IMR-90 (cell line): ENCODE measurements at regions not wholly inside any gene's neighbourhood (a gene's known extent, or its start where the extent isn't known, plus 50 kb on each side); places are given as distances from the start of the nearest gene placed in this dataset.
A peak's percentile ranks its signal among the peaks of the same experiment; 100 is the strongest.

Source experiments
- ATAC-seq: fragments of 200-7000 bp; cut with Tn5 transposase; 2 replicates; pipeline ENCODE4 v1.9.1; 2020; ENCODE audit warnings: low read depth, mild to moderate bottlenecking, moderate library complexity
- BruUV-seq: library from RNA; stranded (reverse); fragments of 400-500 nt; replicated peaks from 2 replicates; lab custom pipeline; 2021; lab: Mats Ljungman, UMichigan
- CTCF ChIA-PET: fragments of 300-600 bp; formaldehyde crosslinking; extraction: SDS; loops from one replicate; lab custom pipeline; 2021; ENCODE audit warnings: antibody characterized with exemption; lab: Yijun Ruan, JAX
- POLR2A ChIA-PET: fragments of 300-600 bp; sonication (Branson Sonifier 250); formaldehyde crosslinking; loops from one replicate; lab custom pipeline; 2022; ENCODE audit warnings: antibody characterized with exemption; ENCODE audit not compliant: unreplicated experiment; lab: Charles Lee
- DNase-seq: peaks from one replicate; pipeline ENCODE4 v3.0.0; 2013
- H2AFZ ChIP-seq: replicated peaks from 2 replicates; pipeline ENCODE3; 2013; ENCODE audit warnings: low read length, mild to moderate bottlenecking; ENCODE audit not compliant: poor library complexity
- H2AK5ac ChIP-seq: 2 replicates; pipeline ENCODE4 v1.6.1; 2013; ENCODE audit warnings: low read depth, low read length, inconsistent platforms
- H2AK9ac ChIP-seq: replicated peaks from 2 replicates; pipeline ENCODE3; 2013; ENCODE audit warnings: mild to moderate bottlenecking, low read depth, low read length, moderate library complexity; ENCODE audit not compliant: poor library complexity
- H2BK120ac ChIP-seq: 2 replicates; pipeline ENCODE4 v1.6.1; 2013; ENCODE audit warnings: low read depth, low read length, inconsistent platforms
- H2BK15ac ChIP-seq: 3 replicates; pipeline ENCODE4 v1.6.1; 2013; ENCODE audit warnings: low read depth, low read length, inconsistent platforms
- H2BK20ac ChIP-seq: 2 replicates; pipeline ENCODE4 v1.6.1; 2013; ENCODE audit warnings: low read depth, mild to moderate bottlenecking, inconsistent platforms, low read length, moderate library complexity
- H2BK5ac ChIP-seq: 2 replicates; pipeline ENCODE4 v1.6.1; 2013; ENCODE audit warnings: mild to moderate bottlenecking, low read depth, low read length, inconsistent platforms; ENCODE audit not compliant: poor library complexity, severe bottlenecking
- H3K14ac ChIP-seq: replicated peaks from 2 replicates; pipeline ENCODE4 v1.6.1; 2013; ENCODE audit warnings: low read depth, low read length, inconsistent platforms
- H3K18ac ChIP-seq: 2 replicates; pipeline ENCODE4 v1.6.1; 2013; ENCODE audit warnings: low read depth, low read length, control low read depth
- H3K23ac ChIP-seq: 2 replicates; pipeline ENCODE4 v1.6.1; 2013; ENCODE audit warnings: low read depth, low read length, inconsistent platforms
- H3K27ac ChIP-seq: 2 replicates; pipeline ENCODE4 v1.5.1; 2013; ENCODE audit warnings: mild to moderate bottlenecking, control low read depth, low read length; ENCODE audit not compliant: insufficient read depth
- H3K27me3 ChIP-seq: 2 replicates; pipeline ENCODE4 v1.6.1; 2013; ENCODE audit warnings: low read length; ENCODE audit not compliant: control insufficient read depth, insufficient read depth
- H3K36me3 ChIP-seq: 2 replicates; pipeline ENCODE4 v1.6.1; 2013; ENCODE audit warnings: low read length, mixed read lengths; ENCODE audit not compliant: control insufficient read depth, insufficient read depth
- H3K4ac ChIP-seq: 2 replicates; pipeline ENCODE4 v1.6.1; 2013; ENCODE audit warnings: low read depth, low read length, inconsistent platforms
- H3K4me1 ChIP-seq: 2 replicates; pipeline ENCODE4 v1.6.1; 2013; ENCODE audit warnings: low read length, mixed read lengths; ENCODE audit not compliant: control insufficient read depth, insufficient read depth
- H3K4me2 ChIP-seq: 2 replicates; pipeline ENCODE4 v1.6.1; 2013; ENCODE audit warnings: low read depth, mild to moderate bottlenecking, control low read depth, low read length, moderate library complexity
- H3K4me3 ChIP-seq: 2 replicates; pipeline ENCODE4 v1.5.1; 2013; ENCODE audit warnings: low read depth, mild to moderate bottlenecking, control low read depth, low read length, moderate library complexity; ENCODE audit not compliant: insufficient read depth
- H3K56ac ChIP-seq: 2 replicates; pipeline ENCODE4 v1.6.1; 2013; ENCODE audit warnings: low read length, inconsistent platforms; ENCODE audit not compliant: insufficient read depth; ENCODE audit errors: extremely low read depth
- H3K79me1 ChIP-seq, 2 experiments: 2 replicates each; pipeline ENCODE4 v1.6.1; 2013; ENCODE audit warnings: low read length in 2 of 2, inconsistent platforms in 1 of 2, low read depth in 1 of 2
- H3K9ac ChIP-seq: 2 replicates; pipeline ENCODE4 v1.6.1; 2013; ENCODE audit warnings: low read depth, low read length, control low read depth
- H3K9me1 ChIP-seq: 2 replicates; pipeline ENCODE4 v1.6.1; 2013; ENCODE audit warnings: low read length, inconsistent platforms; ENCODE audit not compliant: insufficient read depth
- H3K9me3 ChIP-seq: 2 replicates; pipeline ENCODE4 v1.6.1; 2013; ENCODE audit warnings: low read length; ENCODE audit not compliant: control insufficient read depth, insufficient read depth
- H4K20me1 ChIP-seq: 2 replicates; pipeline ENCODE4 v1.6.1; 2013; ENCODE audit warnings: low read length, inconsistent platforms; ENCODE audit not compliant: insufficient read depth
- H4K5ac ChIP-seq: 2 replicates; pipeline ENCODE4 v1.6.1; 2013; ENCODE audit warnings: mild to moderate bottlenecking, low read depth, low read length, control low read depth
- H4K8ac ChIP-seq, 2 experiments: 2 replicates each; pipeline ENCODE4 v1.6.1; 2013; ENCODE audit warnings: low read depth in 2 of 2, low read length in 2 of 2, control low read depth in 1 of 2, inconsistent platforms in 1 of 2
- H4K91ac ChIP-seq: 2 replicates; pipeline ENCODE4 v1.6.1; 2013; ENCODE audit warnings: low read depth, low read length, inconsistent platforms; ENCODE audit not compliant: insufficient read depth
- NFE2L2 ChIP-seq: fragments of 150-350 bp; IDR thresholded peaks from 2 replicates; pipeline ENCODE4 v1.6.1; 2016; ENCODE audit warnings: low read depth, mild to moderate bottlenecking, low read length
- RAD21 ChIP-seq: IDR thresholded peaks from 2 replicates; pipeline ENCODE4 v1.6.1; 2012; ENCODE audit warnings: low read length, improper control_type of control experiment
- WGBS, 2 experiments: methylation state at CpG; one replicate each; pipeline versions ENCODE4 v1.1.5 to v1.1.7; 2013; ENCODE audit warnings: missing lambda C conversion rate in 2 of 2; ENCODE audit not compliant: insufficient read length in 1 of 2; ENCODE audit errors: extremely low coverage in 2 of 2; 5-methylcytosine and 5-hydroxymethylcytosine counted together
- dilution Hi-C: fragments of 300-500 bp; cut with HindIII; formaldehyde crosslinking; loops from one replicate; pipeline ENCODE4 v1.14.3; 2018; ENCODE audit warnings: low sequenced_read_pairs; ENCODE audit not compliant: unreplicated experiment
- in situ Hi-C: fragments of 300-500 bp; cut with MboI; formaldehyde crosslinking; loops from 3 replicates; pipeline ENCODE4 v1.14.3; 2019; ENCODE audit warnings: low sequenced_read_pairs, inconsistent platforms, mixed read lengths
- intact Hi-C: fragments of 100-400 bp; cut with micrococcal nuclease; formaldehyde crosslinking; loops from 2 replicates; pipeline ENCODE4 v1.10.0; 2022

DNA sequence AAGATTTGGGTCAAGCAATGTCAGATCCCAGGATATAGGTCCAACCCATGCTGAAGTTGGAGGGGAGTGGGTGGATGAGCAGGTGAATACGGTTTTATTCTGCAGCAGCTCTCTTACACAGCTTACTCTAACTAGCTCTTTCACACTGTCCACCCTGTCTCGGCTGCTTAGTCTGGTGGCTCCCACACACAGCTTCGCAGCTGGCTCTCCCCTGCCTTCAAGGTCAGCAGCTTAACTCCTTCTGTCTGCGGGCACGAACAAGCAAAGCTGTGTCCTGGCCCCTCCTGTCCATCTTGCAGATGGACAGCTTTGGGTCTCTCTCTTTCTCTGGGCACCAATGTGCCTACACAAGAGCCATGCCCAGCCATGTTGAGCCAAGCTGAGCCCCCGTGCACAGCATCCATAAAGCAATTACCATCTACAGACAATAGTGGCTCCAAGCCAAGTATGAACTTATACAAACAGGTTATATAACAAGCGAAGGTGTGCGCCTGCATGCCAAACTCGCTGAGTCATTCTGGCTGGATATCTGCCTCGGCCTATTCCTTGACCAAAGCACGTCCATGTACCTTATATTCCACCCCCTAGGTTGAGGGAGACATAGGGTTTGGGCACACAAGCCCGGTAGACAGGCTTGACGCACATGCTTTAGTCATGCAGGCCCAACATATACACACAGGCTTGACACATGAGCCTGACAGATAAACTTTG lies 1307.8 kb upstream of the RAG2 start:
- H3K27me3 ChIP-seq = no peaks in the 10 kb centered on the region
- H3K9me1 ChIP-seq = no peaks in the 10 kb centered on the region
- 0 out of 2 replicates have a peak, but pooled peaks have one; percentile 27 for TF ChIP-seq NFE2L2
- TF ChIP-seq RAD21 = no peak
- no peak overlapping the region for H3K56ac ChIP-seq
- no peak overlapping the region for H2BK20ac ChIP-seq
- H2BK5ac ChIP-seq = no peak overlapping the region
- H3K36me3 ChIP-seq = no peaks in the 10 kb centered on the region
- no peak overlapping the region for H3K4ac ChIP-seq
- no peak overlapping the region for H3K4me3 ChIP-seq
- H3K9me3 ChIP-seq = peaks cover 9% of the 10 kb centered on the region
- H2AFZ ChIP-seq = no peak overlapping the region
- no peak overlapping the region for H3K27ac ChIP-seq
- intact Hi-C loops (no loop called here), in situ Hi-C loops (no loop called here), dilution Hi-C loops (no loop called here)
- ATAC-seq = no peak
- H3K4me1 ChIP-seq = no peaks in the 10 kb centered on the region
- BruUV-seq = no TSS peak
- H3K9ac ChIP-seq = no peak overlapping the region
- no peak overlapping the region for H4K5ac ChIP-seq
- H2BK15ac ChIP-seq = no peak overlapping the region
- no peaks in the 10 kb centered on the region for H4K20me1 ChIP-seq
- no peak overlapping the region for H3K14ac ChIP-seq
- no peak overlapping the region for H4K8ac ChIP-seq
- H4K91ac ChIP-seq = no peak overlapping the region
- DNase-seq = no peak
- H2AK5ac ChIP-seq = no peak overlapping the region
- H3K79me1 ChIP-seq = no peaks in the 10 kb centered on the region
- H2AK9ac ChIP-seq = no peak overlapping the region
- no peak overlapping the region for H3K4me2 ChIP-seq
- 75% methylated on average over 4 of the region's 13 CpGs; no CpG with 5 or more reads in 1 of the 2 experiments for WGBS, 2 experiments
- POLR2A ChIA-PET = no interaction called here
- H3K23ac ChIP-seq = no peak overlapping the region
- no peak overlapping the region for H2BK120ac ChIP-seq
- H3K18ac ChIP-seq = no peak overlapping the region
- CTCF ChIA-PET = no interaction called here
